GM12891 (cell line): ENCODE measurements at regions not wholly inside any gene's neighbourhood (a gene's known extent, or its start where the extent isn't known, plus 50 kb on each side); places are given as distances from the start of the nearest gene placed in this dataset.

Experiments
- PAX5 ChIP-seq: IDR thresholded peaks from 2 replicates; pipeline ENCODE4 v1.6.1; 2011; ENCODE audit warnings: low read length, moderate library complexity, mild to moderate bottlenecking; ENCODE audit not compliant: insufficient read depth, severe bottlenecking
- POLR2A ChIP-seq: IDR thresholded peaks from 2 replicates; pipeline ENCODE4 v1.6.1; 2011; ENCODE audit warnings: low read depth, low read length, control low read depth
- POLR2AphosphoS5 ChIP-seq: IDR thresholded peaks from 2 replicates; pipeline ENCODE4 v1.6.1; 2011; ENCODE audit warnings: low read depth, low read length, control low read depth
- SPI1 ChIP-seq: IDR thresholded peaks from 2 replicates; pipeline ENCODE4 v1.6.1; 2011; ENCODE audit warnings: low read depth, low read length, control low read depth
- TAF1 ChIP-seq: IDR thresholded peaks from 2 replicates; pipeline ENCODE4 v1.6.1; 2011; ENCODE audit warnings: low read depth, low read length, control low read depth

- TF ChIP-seq POLR2A (no peak), POLR2AphosphoS5 (no peak), SPI1 (no peak), TAF1 (no peak), PAX5 (no peak)
Measured at GRCh38 chr9:11653867-11654266, 1039.3 kb upstream of the TYRP1 start.
